Tongue (tissue), 1 donor: ENCODE measurements at regions not wholly inside any gene's neighbourhood (a gene's known extent, or its start where the extent isn't known, plus 50 kb on each side); places are given as distances from the start of the nearest gene placed in this dataset.

ENCODE experiments used
- DNase-seq: peaks from one replicate; pipeline ENCODE4 v3.0.0-alpha.2; 2015

DNA sequence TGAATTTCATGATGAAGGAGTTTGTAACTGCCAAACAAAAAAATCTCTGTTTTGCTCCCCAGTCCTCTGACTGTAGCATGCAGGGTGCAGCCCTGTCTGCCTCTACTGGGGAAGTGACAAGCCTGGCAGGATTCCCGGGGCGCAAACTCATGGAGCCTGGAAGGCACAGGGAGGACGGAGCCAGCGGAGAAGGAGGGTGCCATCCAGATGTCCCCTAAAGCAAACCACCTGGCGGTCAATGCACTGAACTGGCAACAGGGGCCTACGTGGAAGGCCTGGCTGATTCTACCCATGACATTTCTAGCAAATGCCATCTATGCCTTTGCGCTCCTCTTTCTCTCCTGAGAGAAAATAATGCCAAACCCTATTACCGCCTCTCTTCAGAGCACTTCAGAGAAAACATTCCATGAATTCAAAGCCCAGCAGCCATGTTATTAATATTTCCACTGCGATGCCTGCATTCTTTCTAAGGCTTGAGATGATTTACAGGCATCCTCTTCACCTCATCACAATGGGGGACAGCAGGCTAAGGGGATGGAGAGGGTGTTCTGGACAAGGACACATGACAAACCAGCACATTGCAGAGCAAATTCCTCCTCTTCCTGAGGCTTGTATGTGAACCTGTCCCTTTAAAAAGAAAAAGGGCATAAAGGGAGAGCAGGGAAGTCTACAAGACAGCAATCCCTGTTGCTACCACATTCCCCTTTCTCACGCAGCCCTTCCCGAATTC is 329.3 kb upstream of the NOCT start:
- DNase-seq = peak; percentile 68

DNA sequence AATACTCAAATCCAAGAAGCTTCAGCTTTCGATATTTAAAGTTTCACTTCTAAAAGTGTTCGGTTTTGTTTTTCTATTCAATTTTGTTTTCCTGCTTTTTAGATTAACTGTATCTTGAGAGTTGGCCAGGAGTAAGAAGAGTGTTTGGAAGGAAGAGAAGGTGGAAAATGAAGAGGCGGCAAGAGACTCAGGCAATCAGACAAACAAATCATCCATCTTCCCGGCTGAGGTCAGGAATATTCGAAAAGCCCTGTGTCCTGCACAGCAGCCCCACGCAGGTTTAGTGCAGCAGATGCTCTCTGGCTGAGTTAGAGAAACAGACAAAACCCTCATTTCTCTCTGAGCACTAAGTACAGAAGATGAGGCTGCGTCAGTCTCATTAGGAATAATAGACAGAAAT is 330.3 kb upstream of the NOCT start:
- no peak for DNase-seq

DNA sequence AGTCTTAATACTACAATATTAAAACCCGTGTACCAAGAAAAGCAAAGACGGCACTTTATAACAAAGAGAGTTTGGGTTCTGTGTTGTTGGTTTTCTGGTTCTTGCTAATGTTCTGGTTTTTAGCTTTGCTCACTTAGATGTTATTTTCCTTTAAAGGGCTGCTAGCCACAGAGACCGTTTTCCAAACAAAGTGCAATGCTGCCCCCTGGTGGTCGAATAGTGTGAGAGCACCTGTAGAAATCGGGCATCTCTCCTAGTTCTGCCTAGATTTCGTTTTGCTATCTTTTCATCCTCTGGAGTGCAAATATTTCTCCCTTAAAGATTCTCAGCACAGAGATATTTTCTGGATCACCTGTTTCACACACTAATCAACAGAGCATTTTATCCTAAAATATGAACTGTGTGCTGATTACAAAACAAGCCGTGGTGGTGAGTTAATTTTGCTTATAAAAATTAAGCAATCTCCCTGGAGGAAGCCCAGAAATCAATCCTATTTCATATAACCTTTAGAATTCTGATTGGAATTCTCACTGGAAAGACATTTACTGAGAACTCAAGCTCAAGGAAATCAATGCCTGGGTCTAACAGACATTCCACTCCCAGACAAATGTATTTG is 334.5 kb upstream of the NOCT start:
- peak; percentile 96 for DNase-seq

DNA sequence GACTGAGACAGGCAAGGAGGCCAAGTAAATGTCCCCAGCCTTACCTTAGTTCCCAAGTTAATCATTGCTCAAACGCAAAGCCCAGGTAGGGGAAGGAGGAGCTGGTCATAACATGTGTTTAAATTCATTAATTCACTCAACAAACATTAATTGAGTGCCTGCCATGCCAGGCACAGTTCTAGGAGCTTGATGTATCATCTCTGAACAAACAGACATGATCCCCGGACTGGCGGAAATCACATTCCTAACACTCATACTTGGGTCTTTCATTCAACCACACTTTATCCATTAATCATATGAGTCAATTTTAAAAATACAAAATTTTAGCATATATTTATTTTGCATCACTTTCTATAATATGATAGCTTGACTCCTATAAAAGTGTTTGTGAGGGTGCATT is 335.3 kb upstream of the NOCT start:
- DNase-seq = no peak

DNA sequence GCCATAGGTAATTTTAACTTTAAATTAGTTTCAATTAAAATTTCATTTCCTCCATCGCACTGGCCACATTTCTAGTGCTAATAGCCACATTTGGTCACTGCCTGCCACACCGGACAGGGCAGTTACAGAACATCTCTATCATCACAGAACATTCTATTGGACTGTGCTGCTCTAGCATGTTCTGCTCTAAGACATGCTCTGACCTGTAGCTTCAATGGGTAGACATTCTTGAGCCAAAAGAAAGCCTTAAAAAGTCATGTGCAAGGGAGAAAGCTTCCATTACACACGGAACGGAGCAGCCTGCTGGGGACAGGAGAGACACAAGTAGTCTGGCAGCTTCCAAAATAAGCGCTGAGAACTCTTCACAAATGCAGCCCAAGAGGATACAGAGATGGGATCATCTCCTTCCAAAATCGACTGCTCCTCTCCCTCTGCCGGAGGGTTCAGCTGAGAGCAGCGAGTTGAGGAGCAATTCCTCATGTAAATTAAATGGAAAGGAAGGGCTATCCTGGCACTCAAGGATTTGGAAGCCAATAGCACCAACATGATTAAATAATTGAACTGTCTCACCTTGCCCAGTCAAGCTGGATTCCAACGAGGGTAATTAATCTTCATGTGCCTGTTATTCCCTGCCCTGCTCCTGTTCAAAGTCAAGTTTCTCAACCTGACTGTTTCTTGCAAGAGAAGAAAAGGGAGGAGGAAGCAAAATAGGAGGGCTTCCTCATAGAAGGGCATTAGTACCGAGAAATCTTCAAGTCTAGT is 336.4 kb upstream of the NOCT start:
- no peak for DNase-seq

DNA sequence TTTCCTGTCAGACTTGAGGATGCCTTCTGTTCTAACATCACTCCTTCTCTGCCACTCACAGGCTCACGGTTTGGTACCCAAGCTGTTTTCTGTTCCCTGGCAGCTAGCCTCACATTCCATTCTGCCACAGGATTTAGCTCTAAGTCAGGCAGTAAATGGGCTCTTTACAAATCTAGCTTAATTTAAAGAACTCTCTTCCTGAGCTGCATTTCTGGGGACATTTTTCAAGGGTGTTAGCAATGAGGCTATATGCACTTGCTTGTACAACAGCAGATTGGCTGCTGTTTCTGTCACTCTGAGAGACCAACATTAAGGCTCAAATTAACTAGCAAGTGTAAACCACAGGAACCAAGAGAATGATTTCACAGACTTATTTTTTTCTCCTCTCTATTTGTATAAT is 337.8 kb upstream of the NOCT start:
- peak; percentile 34 for DNase-seq

DNA sequence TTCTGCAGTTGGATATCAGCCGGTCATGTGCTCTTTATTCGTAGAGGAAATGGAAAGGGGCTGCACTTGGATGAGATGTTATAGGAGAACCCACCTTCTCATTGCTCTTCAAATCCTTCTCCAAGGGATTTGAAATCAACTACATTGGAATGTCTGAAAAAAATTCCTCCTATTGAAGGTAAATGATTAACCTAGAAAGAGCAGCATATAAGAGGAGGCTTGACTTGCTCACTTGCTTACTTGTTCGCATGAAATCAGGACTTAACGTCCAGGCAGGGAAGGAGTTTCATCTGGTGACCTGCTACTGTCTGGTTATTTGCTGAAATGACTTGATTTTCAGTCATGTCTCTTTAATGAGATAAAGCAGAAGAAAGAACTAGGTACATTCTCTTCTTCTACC is 338.4 kb upstream of the NOCT start:
- DNase-seq = no peak

DNA sequence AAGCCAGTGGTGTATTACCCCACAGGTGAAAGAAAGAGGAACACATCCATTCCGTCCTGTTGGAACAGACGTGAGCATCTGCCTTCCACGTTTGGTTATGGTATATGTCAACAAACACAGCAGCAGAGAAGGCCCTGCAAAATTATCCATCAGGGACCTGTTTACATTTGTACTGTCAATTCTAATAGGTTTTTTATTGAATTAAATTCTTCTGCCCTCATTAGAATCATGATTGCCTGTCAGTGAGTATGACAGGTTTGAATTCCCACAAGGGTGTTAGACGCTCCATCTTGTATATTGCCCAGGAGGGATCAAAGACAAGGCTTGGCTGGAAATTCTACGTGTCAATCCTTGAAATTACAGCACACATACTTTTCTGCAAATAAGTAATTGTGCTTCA is 339.9 kb upstream of the NOCT start:
- peak; percentile 62 for DNase-seq

DNA sequence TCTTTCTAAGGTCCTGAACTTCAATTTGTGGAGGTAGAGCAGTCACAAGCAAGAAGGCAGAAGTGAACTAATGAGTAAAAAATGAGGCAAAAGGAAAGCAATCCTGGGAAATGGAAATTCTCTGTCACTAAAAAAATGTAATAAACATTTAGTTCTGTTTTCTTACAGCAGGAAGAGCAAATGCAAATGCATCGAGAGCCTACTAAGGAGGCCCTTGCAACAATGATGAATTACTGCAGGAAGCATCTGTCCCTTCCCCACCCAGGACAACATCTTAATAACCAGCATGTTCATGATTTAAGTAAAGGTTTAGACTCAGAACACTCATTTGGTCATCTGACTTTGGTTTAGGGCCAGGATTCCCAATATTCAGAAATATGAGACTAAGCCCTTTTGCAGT is 341.4 kb upstream of the NOCT start:
- no peak for DNase-seq

DNA sequence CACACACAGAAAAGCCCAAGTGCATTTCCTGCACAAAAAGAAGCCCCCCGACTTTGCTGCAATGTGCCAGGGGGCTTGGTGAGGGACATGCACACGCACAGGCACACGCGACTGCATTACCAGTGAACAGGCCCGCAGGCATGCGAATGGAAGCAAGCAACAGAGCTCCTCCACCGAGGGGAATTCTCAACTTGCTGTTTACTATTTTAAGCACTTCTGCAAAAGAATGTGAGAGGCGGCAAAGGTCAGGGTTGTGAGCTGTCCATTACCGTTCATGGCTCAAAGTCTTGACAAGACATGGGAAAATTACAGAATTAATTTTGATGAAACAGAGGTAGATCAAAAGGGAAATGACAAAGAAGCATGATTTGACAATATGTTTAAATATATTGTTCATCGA is 342.5 kb upstream of the NOCT start:
- DNase-seq = no peak

DNA sequence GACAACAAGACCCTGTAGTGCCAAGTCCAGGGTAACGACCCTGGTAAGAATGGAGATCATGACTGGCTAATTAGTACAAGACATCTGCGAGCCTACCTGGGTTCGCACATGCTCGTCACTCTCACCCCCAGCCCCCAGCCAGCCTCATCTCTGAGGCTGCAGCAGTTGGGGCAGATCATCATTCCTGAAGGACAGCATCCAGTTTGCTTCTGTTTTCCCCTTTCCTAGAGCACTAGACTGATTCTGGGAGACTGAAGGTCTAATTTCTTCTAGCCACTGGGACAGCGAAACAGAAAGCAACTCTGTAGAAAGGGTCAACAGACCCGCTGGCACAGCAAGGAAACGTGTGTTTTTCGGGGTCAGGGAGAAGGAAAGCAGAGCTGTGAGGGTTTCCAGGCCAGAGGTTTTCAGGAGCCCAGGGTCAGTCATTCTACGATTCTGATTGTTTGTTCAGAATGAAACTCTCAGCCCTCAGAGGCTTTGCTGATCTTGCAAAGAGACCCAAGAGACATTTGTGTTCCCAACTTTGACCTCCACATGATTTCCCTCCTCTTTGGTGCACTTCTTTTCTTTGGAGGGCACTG is 343.1 kb upstream of the NOCT start:
- no peak for DNase-seq

DNA sequence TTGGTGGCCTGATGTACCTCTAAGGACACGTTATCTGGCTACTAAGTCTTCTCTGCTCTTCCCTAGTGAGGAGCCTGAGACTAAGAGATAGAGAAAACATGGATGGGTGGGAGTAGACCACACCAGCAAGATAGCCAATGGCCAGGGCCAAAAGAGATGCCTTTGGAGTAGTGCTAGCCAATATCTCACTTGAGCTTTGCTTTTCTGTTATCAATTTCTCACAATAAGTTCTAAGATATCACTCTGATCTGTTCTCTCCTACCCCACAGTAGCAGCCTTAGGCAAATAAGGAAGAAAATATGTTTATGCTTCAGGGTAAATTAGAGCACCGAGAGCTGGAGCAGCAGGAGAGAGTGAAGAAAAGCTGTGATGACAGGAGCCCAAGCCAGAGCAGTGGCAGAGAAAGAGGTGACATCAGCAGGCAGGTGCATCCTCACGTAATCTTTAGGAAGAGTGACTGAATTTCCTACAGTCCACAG is 343.9 kb upstream of the NOCT start:
- DNase-seq = no peak

DNA sequence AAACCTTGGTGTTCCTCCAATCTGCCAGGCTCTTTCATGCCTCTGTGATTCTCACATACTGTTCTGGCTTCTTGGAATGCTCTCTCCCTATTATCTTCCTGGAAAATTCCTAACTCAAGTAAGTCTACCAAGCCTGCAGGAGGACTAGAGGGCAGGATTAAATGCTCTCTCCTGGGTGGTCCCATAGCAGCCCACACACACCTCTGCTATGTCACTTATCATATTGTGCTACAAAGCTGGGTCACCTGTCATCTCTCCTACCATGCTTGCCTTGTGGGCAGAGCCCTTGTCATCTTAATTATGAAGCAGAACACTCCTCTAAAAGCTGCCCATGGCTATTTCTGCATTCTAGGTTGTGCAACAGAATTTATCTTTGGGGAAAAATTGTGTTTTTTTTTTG is 344.5 kb upstream of the NOCT start:
- DNase-seq = no peak

DNA sequence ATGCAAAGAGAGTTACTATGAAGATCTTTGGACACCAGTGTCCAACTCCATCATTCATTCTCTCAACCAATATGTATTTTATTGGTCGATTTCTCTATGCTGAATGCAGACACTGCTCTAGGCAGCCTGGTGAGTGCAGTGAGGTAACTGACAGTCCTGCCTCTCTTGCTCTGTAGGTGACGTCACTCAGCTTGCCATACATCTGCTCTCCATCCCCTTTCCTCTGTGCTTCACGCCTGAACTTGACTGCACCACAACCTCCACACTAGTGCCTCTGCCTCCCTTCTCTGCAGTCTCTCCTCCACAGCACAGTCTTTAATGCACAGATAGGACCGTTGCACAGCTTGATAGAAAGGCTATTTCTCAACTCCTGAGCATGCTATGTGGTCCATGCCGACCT is 344.9 kb upstream of the NOCT start:
- DNase-seq = no peak

DNA sequence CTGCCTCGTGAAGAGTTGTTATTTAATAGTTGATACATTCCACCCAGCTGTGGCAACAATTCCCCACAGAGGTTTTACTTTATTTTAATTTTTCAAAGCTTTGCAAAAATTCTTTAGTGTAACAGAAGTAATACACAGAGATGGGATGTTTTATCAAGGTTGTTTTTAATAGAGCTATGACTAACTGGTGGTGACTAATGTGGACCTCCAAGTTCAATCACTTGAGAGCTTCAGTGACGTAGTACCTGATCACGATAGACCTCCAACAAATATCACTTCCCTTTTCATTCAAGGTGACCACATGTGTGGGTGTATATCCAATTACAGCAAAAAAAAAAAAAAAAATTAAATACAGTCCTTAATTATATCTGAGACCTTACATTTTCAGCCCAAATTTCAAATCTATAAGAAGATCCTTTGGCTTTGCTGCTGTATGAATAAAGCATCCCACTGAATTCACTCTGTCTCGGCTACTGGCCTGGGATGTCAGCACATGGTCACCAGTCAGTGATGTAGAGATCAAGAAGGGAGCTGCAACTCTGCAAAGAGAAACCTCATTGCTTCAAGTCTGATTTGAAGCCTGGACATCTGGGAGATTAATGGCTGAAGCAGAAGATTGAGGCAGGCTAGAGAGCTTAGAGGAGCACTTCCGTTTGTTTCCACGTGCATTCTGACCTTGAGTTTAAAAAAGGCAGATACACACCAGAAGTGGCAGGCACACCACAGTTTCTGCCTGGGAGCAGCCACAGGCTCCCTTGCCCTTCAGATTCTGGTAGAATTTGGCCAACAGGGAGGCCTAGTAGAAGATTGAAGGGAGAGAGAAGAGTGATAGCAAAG is 345.9 kb upstream of the NOCT start:
- no peak for DNase-seq

DNA sequence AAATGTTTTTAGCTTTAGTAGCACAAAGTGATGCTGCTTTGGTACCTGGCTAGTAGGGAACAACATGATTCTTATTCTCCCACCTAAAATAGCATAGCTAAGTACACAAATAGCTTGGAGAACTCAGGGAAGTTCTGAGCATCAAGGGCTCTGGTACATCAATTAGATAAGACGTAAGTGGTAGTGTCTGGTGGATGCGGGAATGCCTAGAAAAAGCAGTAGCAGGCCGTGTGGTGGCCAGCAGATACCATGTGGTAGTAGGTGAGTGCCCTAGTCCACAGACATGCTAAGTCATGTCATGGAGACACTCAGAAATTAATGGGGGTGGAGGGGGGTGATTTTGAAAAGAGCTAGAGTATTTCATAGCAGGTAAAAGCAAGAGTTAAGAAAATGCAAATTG is 347.3 kb upstream of the NOCT start:
- no peak for DNase-seq

DNA sequence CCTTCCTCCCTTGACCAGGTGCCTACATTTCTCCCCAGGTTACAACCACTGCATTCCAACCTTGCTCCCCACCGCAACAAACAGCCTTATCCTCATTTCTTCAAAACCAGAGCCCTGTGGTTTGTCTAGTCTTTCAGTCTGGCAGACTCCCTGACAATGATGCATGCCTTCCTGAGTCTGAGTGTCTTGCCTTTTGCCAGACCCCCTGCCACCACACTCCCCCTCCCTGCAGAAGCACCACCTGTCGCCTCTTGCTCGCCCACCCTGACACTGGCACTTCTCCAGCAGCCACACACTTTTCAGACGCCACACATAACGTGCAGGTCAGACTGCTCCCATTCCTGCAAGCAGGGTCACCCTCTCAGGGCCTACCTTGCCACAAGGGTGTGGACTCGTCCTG is 349.2 kb upstream of the NOCT start:
- DNase-seq = no peak

DNA sequence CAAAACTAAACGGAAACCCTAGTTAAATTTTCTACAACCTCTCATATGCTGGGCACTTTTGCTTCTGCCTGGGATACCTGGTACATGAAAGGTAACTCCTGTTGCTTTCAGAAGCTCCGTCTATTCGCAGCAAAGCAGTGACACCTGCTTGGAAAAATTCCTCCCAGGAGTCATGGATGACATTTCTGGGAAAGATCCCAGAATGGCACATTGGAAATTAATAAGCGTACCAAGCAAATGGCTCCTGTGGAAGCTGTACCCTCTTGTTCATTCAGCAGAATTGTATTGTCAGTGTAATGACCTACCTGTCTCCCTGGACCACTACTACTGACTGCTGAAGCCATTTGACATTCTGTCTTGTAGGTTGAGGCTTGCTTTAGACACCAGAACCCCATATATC is 349.7 kb upstream of the NOCT start:
- no peak for DNase-seq

DNA sequence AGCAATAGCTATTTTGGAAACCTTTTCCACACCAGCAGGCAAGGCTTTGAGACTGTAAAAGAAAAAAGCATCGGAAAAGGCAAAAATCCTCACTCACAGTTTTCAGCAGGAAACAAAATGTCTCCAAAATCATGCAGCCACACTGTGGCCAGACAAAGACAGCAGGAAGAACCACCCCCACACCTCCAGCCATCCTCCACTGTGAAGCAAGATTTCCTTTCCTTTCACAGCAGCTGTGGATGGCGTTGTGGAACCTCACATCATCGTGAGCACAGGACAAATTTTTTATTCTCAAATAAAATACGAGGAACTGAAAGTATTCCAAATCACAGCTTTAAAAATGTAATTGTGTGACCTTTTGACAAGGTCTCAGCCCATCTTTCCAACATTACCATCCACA is 351.7 kb upstream of the NOCT start:
- DNase-seq = no peak

DNA sequence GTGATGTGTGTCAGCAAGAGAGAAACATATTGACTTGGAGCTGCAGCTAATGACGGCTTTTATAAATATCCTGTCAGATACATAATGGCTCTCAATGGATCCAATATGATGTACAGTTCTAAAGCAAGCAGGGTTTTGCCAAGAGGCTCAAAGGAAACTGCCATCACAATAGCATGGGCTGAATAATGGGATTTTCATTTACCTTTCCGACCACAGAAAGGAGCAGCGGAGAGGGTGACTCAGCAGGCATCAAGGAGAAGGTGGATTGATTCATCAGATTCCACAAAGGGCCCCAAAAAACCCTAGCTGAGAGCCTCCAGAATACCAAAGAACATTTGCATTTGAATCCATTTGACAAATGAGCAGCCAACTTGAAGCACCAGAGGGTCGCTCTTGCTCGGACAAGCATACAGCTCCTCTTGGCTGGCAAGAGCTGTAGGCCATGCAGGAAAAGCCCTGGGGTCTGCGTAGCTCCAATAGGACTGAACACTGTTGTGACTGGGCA is 355.7 kb upstream of the NOCT start:
- DNase-seq = no peak

DNA sequence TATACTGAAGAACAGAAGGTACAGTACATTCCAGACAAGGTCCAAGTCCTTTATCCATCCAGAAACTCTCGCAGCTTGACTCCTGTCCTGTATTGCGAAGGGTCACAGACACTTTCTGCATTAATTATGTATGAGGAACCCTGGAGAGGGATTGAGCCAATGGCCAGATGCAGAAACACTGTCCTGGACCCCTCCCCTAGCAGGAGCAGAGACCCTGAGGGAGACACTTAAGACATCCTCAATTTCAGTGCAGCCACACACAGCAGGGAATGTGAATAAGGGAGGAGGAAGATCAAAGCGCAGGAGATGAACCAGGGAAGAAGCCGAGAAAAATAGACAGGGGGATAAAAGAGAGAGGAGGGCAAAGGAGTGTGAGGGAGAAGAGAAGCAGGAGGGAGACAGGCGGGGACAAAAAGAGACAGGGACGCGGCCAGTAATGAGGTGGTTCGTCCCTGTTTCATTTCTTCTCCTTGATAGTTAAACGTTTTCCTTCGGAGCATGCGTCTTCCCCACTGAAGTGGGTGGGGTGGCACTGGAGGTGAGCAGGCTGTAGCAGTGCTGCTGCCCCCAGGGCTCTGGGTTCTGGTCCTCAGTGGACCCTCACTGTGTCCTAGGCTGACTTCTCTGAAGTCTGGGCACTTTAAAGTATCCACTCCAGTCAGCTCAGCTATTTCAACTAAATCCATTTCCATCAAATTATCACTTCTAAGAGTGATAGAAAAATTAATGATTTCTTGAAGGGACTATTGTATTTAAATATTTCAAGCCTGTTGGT is 356.4 kb upstream of the NOCT start:
- no peak for DNase-seq
